ENCODE measurements at regions not wholly inside any gene's neighbourhood (a gene's known extent, or its start where the extent isn't known, plus 50 kb on each side); places are given as distances from the start of the nearest gene placed in this dataset.

DNA sequence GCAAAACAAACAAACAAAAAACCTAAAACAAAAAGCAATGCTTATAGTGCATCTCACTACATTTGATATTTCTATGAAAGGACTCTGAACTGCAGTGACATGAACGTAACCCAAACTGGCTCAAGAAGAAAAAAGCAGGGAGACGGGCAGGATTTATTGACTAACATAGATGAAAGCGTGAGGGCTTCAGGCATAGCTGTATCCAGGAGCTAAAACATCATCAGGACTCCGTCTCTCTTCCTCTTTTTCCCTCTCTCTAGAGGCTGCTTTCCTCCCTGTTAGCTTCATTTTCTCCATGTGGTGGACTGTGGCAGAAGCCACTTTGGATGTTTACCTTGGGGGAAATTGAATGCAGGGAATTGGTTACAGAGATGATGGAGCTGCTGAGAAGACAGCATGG lies 418.2 kb upstream of the PROK2 start:
- no peak overlapping the region for H3K4ac ChIP-seq (ENCODE audit: low read depth, low read length)
- no peak overlapping the region; a peak in 1 of 7 replicates for H3K27ac Mint-ChIP-seq
- no peak overlapping the region for H4K5ac ChIP-seq (ENCODE audit: insufficient read length, low read depth, low read length)
- no peak for DNase-seq
- no peak overlapping the region for H3K23ac ChIP-seq (ENCODE audit: insufficient read length, low read depth, low read length)
- H2AK5ac ChIP-seq (ENCODE audit: insufficient read length, low read length) = no peak overlapping the region
- no peak overlapping the region for H3K18ac ChIP-seq (ENCODE audit: insufficient read length, low read depth, low read length)
- H3K36me3 Mint-ChIP-seq (ENCODE audit: insufficient read depth in 1 of 3, low read depth in 3 of 3) = peaks cover 0 to 9% (median 5%) of the 10 kb centered on the region in 3 experiments; a peak in 4 of 7 replicates
- H3K9me3 Mint-ChIP-seq = peaks cover 9 to 14% of the 10 kb centered on the region in 2 experiments
- no CpG with 5 or more reads among the region's 4 CpGs for WGBS (ENCODE audit: extremely low coverage, insufficient read length, low lambda C conversion rate)
- H4K20me1 ChIP-seq (ENCODE audit: control insufficient read depth, insufficient read depth, insufficient read length) = no peaks in the 10 kb centered on the region
- H3K9ac ChIP-seq (ENCODE audit: extremely low read depth, insufficient read length, low read length) = no peak overlapping the region
- H2BK120ac ChIP-seq (ENCODE audit: low read depth, low read length, poor library complexity, severe bottlenecking) = no peak overlapping the region
- TF ChIP-seq, protein P1, sequence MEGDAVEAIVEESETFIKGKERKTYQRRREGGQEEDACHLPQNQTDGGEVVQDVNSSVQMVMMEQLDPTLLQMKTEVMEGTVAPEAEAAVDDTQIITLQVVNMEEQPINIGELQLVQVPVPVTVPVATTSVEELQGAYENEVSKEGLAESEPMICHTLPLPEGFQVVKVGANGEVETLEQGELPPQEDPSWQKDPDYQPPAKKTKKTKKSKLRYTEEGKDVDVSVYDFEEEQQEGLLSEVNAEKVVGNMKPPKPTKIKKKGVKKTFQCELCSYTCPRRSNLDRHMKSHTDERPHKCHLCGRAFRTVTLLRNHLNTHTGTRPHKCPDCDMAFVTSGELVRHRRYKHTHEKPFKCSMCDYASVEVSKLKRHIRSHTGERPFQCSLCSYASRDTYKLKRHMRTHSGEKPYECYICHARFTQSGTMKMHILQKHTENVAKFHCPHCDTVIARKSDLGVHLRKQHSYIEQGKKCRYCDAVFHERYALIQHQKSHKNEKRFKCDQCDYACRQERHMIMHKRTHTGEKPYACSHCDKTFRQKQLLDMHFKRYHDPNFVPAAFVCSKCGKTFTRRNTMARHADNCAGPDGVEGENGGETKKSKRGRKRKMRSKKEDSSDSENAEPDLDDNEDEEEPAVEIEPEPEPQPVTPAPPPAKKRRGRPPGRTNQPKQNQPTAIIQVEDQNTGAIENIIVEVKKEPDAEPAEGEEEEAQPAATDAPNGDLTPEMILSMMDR (conservative IDR thresholded peaks at IDR 0.05) = no peak
- H3K23me2 ChIP-seq (ENCODE audit: insufficient read length, low read depth, low read length, poor library complexity, severe bottlenecking) = no peaks in the 10 kb centered on the region
- no peak overlapping the region for H3K4me2 ChIP-seq (ENCODE audit: insufficient read depth, insufficient read length, low read length)
- H2BK12ac ChIP-seq (ENCODE audit: insufficient read length, low read depth, low read length) = no peak overlapping the region
- H3K9me3 ChIP-seq (ENCODE audit: control insufficient read depth, low read depth, low read length) = no peaks in the 10 kb centered on the region
- H3K79me1 ChIP-seq (ENCODE audit: insufficient read depth, low read depth, low read length, poor library complexity, severe bottlenecking) = no peaks in the 10 kb centered on the region
- no peak overlapping the region for H3K27ac ChIP-seq (ENCODE audit: insufficient read length, low read depth, low read length)
- peaks cover 6 to 15% of the 10 kb centered on the region in 2 experiments for H3K4me1 Mint-ChIP-seq
- no peak overlapping the region for H3K14ac ChIP-seq (ENCODE audit: insufficient read depth, low read length)
- no peak overlapping the region for H4K91ac ChIP-seq (ENCODE audit: insufficient read length, low read depth, low read length)
- H4K8ac ChIP-seq (replicated peaks; ENCODE audit: insufficient read length, low read depth, low read length) = no peak overlapping the region
- H3K27me3 ChIP-seq (ENCODE audit: insufficient read depth, low read length) = no peaks in the 10 kb centered on the region
- H3K27me3 Mint-ChIP-seq (ENCODE audit: low read depth) = peaks cover 2% of the 10 kb centered on the region; the same call in 1 of the 2 replicates
- no peak overlapping the region for H2AFZ ChIP-seq (ENCODE audit: low read length)
- no peak overlapping the region for H2BK15ac ChIP-seq (ENCODE audit: low read depth, low read length)
- no peaks in the 10 kb centered on the region; the same call in 1 of the 2 replicates for H3K4me1 ChIP-seq (ENCODE audit: insufficient read depth, low read length)
- no peak overlapping the region for H3K56ac ChIP-seq (ENCODE audit: insufficient read length, low read depth, low read length)
- H2BK5ac ChIP-seq (ENCODE audit: insufficient read length, low read length) = no peak overlapping the region
- H3K4me3 Mint-ChIP-seq = no peak overlapping the region
- no peaks in the 10 kb centered on the region for H3K79me2 ChIP-seq (ENCODE audit: insufficient read depth, low read length)
- H3T11ph ChIP-seq (ENCODE audit: low read length) = no peak overlapping the region
- no peak overlapping the region for H2BK20ac ChIP-seq (ENCODE audit: low read depth, low read length, poor library complexity, severe bottlenecking)

Measured in H9 (cell line).